ENCODE measurements at regions not wholly inside any gene's neighbourhood (a gene's known extent, or its start where the extent isn't known, plus 50 kb on each side); places are given as distances from the start of the nearest gene placed in this dataset.

- H3K36me3 Mint-ChIP-seq (ENCODE audit: insufficient read depth): no peaks in the 10 kb centered on the region
- TF ChIP-seq CTCF (IDR thresholded peaks at IDR 0.05; ENCODE audit: unreplicated experiment): no peak
- DNase-seq (ENCODE audit: low spot score, unreplicated experiment): no peak
- peaks cover 17% of the 10 kb centered on the region for H3K27me3 Mint-ChIP-seq
- no peak overlapping the region for H3K4me3 Mint-ChIP-seq (ENCODE audit: low read depth)
- no peaks in the 10 kb centered on the region for H3K4me1 Mint-ChIP-seq (ENCODE audit: low read depth)
- no peak overlapping the region for H3K27ac Mint-ChIP-seq
- H3K9me3 Mint-ChIP-seq (ENCODE audit: low read depth): no peaks in the 10 kb centered on the region
These were observed 262.7 kb upstream of the HABP2 start for GRCh38 chr10:113290137-113290536.

- Mint-ChIP-seq H3K36me3 (ENCODE audit: insufficient read depth) (no peaks in the 10 kb centered on the region), H3K4me1 (ENCODE audit: low read depth) (no peaks in the 10 kb centered on the region), H3K27me3 (peaks cover 12% of the 10 kb centered on the region), H3K9me3 (ENCODE audit: low read depth) (no peaks in the 10 kb centered on the region), H3K27ac (no peak overlapping the region), H3K4me3 (ENCODE audit: low read depth) (no peak overlapping the region)
- TF ChIP-seq CTCF (IDR thresholded peaks at IDR 0.05; ENCODE audit: unreplicated experiment): no peak
- no peak for DNase-seq (ENCODE audit: low spot score, unreplicated experiment)
These were observed 261.4 kb upstream of the HABP2 start for GRCh38 chr10:113291413-113291812.

- Mint-ChIP-seq H3K27me3 (peaks cover 10% of the 10 kb centered on the region), H3K4me3 (ENCODE audit: low read depth) (no peak overlapping the region), H3K36me3 (ENCODE audit: insufficient read depth) (no peaks in the 10 kb centered on the region), H3K9me3 (ENCODE audit: low read depth) (no peaks in the 10 kb centered on the region), H3K4me1 (ENCODE audit: low read depth) (peaks cover under 1% of the 10 kb centered on the region), H3K27ac (no peak overlapping the region)
- TF ChIP-seq CTCF (IDR thresholded peaks at IDR 0.05; ENCODE audit: unreplicated experiment): no peak
- DNase-seq (ENCODE audit: low spot score, unreplicated experiment): no peak
These were observed 260.8 kb upstream of the HABP2 start for GRCh38 chr10:113292086-113292485.

- peaks cover 3% of the 10 kb centered on the region for H3K4me1 Mint-ChIP-seq (ENCODE audit: low read depth)
These were observed 260.1 kb upstream of the HABP2 start for GRCh38 chr10:113292743-113293142.

GRCh38 chr10:113293167-113293566 is 259.7 kb upstream of the HABP2 start:
- no peak overlapping the region for H3K4me3 Mint-ChIP-seq (ENCODE audit: low read depth)
- peaks cover 3% of the 10 kb centered on the region for H3K4me1 Mint-ChIP-seq (ENCODE audit: low read depth)
- no peaks in the 10 kb centered on the region for H3K36me3 Mint-ChIP-seq (ENCODE audit: insufficient read depth)
- H3K9me3 Mint-ChIP-seq (ENCODE audit: low read depth): no peaks in the 10 kb centered on the region
- DNase-seq (ENCODE audit: low spot score, unreplicated experiment): no peak
- peaks cover 5% of the 10 kb centered on the region for H3K27me3 Mint-ChIP-seq
- no peak for TF ChIP-seq CTCF (IDR thresholded peaks at IDR 0.05; ENCODE audit: unreplicated experiment)
- no peak overlapping the region for H3K27ac Mint-ChIP-seq

More at GRCh38 chr10:113292743-113293142, 260.1 kb upstream of the HABP2 start:
- H3K9me3 Mint-ChIP-seq (ENCODE audit: low read depth): no peaks in the 10 kb centered on the region
- no peak overlapping the region for H3K27ac Mint-ChIP-seq
- H3K36me3 Mint-ChIP-seq (ENCODE audit: insufficient read depth): no peaks in the 10 kb centered on the region
- TF ChIP-seq CTCF (IDR thresholded peaks at IDR 0.05; ENCODE audit: unreplicated experiment): no peak
- no peak for DNase-seq (ENCODE audit: low spot score, unreplicated experiment)
- H3K27me3 Mint-ChIP-seq: peaks cover 8% of the 10 kb centered on the region
- no peak overlapping the region for H3K4me3 Mint-ChIP-seq (ENCODE audit: low read depth)
